OCI-LY7 (cell line): ENCODE measurements at regions not wholly inside any gene's neighbourhood (a gene's known extent, or its start where the extent isn't known, plus 50 kb on each side); places are given as distances from the start of the nearest gene placed in this dataset.

Source experiments
- BruUV-seq: library from RNA; stranded (reverse); fragments of 400-500 nt; replicated peaks from 2 replicates; lab custom pipeline; 2021; lab: Mats Ljungman, UMichigan
- CTCF ChIA-PET: fragments of 300-600 bp; sonication (Branson Sonifier 250); formaldehyde crosslinking; loops from one replicate; lab custom pipeline; 2022; ENCODE audit warnings: antibody characterized with exemption; ENCODE audit not compliant: unreplicated experiment; lab: Charles Lee
- POLR2A ChIA-PET: fragments of 300-600 bp; sonication (Branson Sonifier 250); formaldehyde crosslinking; loops from one replicate; lab custom pipeline; 2022; ENCODE audit warnings: antibody characterized with exemption; lab: Charles Lee
- DNase-seq: peaks from one replicate; pipeline ENCODE4 v3.0.0-alpha.2; 2015; ENCODE audit warnings: low spot score
- H2AFZ ChIP-seq: fragments of 200-600 bp; sonication (generic), shearing (Covaris generic); 2 replicates; pipeline ENCODE4 v1.6.1; 2014; ENCODE audit warnings: mild to moderate bottlenecking, antibody characterized with exemption, low read length, moderate library complexity
- H3K27ac ChIP-seq: fragments of 200-600 bp; sonication (generic); 2 replicates; pipeline ENCODE4 v1.5.1; 2014; ENCODE audit warnings: mixed run types, low read depth, mild to moderate bottlenecking, moderate library complexity, low read length, inconsistent platforms; ENCODE audit not compliant: poor library complexity, severe bottlenecking
- H3K36me3 ChIP-seq: fragments of 200-600 bp; sonication (generic); 2 replicates; pipeline ENCODE4 v1.6.1; 2014; ENCODE audit warnings: mild to moderate bottlenecking, antibody characterized with exemption, low read length, moderate library complexity, mixed read lengths; ENCODE audit not compliant: insufficient read depth
- H3K4me1 ChIP-seq: fragments of 200-600 bp; sonication (generic); 2 replicates; pipeline ENCODE4 v1.5.1; 2014; ENCODE audit warnings: mild to moderate bottlenecking, low read length; ENCODE audit not compliant: insufficient read depth, poor library complexity, severe bottlenecking
- H3K4me2 ChIP-seq: fragments of 200-600 bp; sonication (generic); 2 replicates; pipeline ENCODE4 v1.6.1; 2014; ENCODE audit warnings: mild to moderate bottlenecking, low read length
- H3K4me3 ChIP-seq: fragments of 200-600 bp; sonication (generic); 2 replicates; pipeline ENCODE4 v1.5.1; 2014; ENCODE audit warnings: mild to moderate bottlenecking, low read depth, low read length; ENCODE audit not compliant: poor library complexity, severe bottlenecking
- H3K79me2 ChIP-seq: fragments of 200-600 bp; sonication (generic); 2 replicates; pipeline ENCODE4 v1.6.1; 2016; ENCODE audit warnings: low read depth, mild to moderate bottlenecking, low read length, moderate library complexity, mixed read lengths; ENCODE audit not compliant: insufficient read depth
- H3K9me2 ChIP-seq: fragments of 200-600 bp; sonication (generic); 2 replicates; pipeline ENCODE4 v1.6.1; 2016; ENCODE audit warnings: mild to moderate bottlenecking, low read length, mixed read lengths; ENCODE audit not compliant: insufficient read depth
- H3K9me3 ChIP-seq: fragments of 200-600 bp; sonication (generic); 2 replicates; pipeline ENCODE4 v1.6.1; 2014; ENCODE audit warnings: mild to moderate bottlenecking, mixed run types, low read length, mixed read lengths
- H4K20me1 ChIP-seq: fragments of 200-600 bp; sonication (generic); 2 replicates; pipeline ENCODE4 v1.6.1; 2014; ENCODE audit warnings: mild to moderate bottlenecking, antibody characterized with exemption, low read length, moderate library complexity, mixed read lengths; ENCODE audit not compliant: insufficient read depth
- EZH2phosphoT487 ChIP-seq: fragments of 200-600 bp; sonication (generic); IDR thresholded peaks from 2 replicates; pipeline ENCODE4 v1.6.1; 2018; ENCODE audit warnings: low read depth, borderline replicate concordance, mild to moderate bottlenecking, mixed run types, antibody characterized with exemption, low read length, moderate library complexity, mixed read lengths
- intact Hi-C: fragments of 100-400 bp; cut with micrococcal nuclease; formaldehyde crosslinking; loops from one replicate; pipeline ENCODE4 v1.10.0; 2022; ENCODE audit not compliant: unreplicated experiment
- TF ChIP-seq, protein P1 (sequence below): fragments of 200-600 bp; sonication (generic); conservative IDR thresholded peaks from 2 replicates; pipeline ENCODE4 v1.5.1; 2014; ENCODE audit warnings: mild to moderate bottlenecking, antibody characterized with exemption, low read length, moderate library complexity, mixed read lengths

DNA sequence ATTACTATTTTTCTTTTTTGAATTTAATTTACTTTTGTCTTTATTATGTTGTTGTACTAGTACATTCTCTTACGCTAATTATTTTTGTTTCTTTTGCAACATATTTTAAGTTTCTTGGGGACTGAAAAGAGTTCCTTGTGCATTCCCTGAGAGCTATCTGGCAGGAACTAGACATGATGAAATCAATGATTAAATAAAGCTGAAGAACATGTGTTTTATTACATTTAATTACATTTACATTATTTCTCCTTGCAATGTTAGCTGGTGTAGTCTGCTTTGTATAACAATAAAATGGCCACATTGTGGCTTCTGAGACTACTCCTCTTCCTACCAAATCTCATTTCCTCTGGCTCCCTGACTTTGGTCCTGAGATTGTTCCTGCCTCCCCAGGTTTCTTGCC lies 244.9 kb downstream of the NDFIP2 start:
- no peaks in the 10 kb centered on the region for H3K9me3 ChIP-seq
- TF ChIP-seq, protein P1, sequence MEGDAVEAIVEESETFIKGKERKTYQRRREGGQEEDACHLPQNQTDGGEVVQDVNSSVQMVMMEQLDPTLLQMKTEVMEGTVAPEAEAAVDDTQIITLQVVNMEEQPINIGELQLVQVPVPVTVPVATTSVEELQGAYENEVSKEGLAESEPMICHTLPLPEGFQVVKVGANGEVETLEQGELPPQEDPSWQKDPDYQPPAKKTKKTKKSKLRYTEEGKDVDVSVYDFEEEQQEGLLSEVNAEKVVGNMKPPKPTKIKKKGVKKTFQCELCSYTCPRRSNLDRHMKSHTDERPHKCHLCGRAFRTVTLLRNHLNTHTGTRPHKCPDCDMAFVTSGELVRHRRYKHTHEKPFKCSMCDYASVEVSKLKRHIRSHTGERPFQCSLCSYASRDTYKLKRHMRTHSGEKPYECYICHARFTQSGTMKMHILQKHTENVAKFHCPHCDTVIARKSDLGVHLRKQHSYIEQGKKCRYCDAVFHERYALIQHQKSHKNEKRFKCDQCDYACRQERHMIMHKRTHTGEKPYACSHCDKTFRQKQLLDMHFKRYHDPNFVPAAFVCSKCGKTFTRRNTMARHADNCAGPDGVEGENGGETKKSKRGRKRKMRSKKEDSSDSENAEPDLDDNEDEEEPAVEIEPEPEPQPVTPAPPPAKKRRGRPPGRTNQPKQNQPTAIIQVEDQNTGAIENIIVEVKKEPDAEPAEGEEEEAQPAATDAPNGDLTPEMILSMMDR, result no peak
- no peak for TF ChIP-seq EZH2phosphoT487
- no peak overlapping the region for H3K27ac ChIP-seq
- no peaks in the 10 kb centered on the region for H3K9me2 ChIP-seq
- H3K4me2 ChIP-seq, result no peak overlapping the region
- H2AFZ ChIP-seq, result no peak overlapping the region
- no TSS peak for BruUV-seq
- ChIA-PET CTCF (no interaction called here), POLR2A (no interaction called here)
- H3K36me3 ChIP-seq, result no peaks in the 10 kb centered on the region
- intact Hi-C loops, result no loop called here
- H3K4me1 ChIP-seq, result no peaks in the 10 kb centered on the region
- no peak overlapping the region for H3K4me3 ChIP-seq
- H4K20me1 ChIP-seq, result no peaks in the 10 kb centered on the region
- DNase-seq, result no peak
- H3K79me2 ChIP-seq, result no peaks in the 10 kb centered on the region

DNA sequence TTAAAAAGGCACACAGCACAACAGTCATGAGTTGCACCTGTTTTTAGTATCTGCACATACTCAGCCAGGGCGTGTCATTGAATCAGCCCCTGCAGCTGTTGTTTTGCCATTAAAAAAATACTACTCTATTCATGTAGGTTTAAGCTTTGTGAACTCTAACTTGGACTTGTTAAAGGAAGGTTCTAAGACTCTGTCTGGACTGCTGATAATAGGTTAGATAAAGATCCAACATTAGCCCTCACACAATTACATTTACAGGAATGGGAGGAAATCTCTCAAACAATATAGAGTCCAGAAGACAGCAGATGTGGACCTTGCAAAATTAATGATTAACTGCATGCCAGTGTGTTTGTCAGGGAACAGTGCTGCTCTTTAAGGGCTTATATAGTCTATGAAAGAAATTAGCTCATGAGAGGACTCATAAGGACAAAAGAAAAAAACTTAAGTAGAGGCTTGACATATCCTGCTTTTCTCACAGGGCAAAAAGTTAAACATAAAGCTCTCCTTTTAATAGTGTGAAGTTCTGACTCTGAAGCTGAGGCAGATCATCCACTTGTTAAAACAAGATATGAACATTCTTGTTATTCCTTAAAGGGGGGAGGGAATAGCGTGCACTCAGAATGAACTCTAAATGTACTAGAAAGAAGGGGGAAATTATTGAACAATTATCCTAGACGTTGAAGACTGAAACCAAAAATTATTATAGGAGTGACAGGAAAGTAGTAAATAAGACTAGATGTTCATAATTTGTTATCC lies 243.6 kb downstream of the NDFIP2 start:
- no peak for DNase-seq
- Histone ChIP-seq H3K9me2 (no peaks in the 10 kb centered on the region), H3K9me3 (no peaks in the 10 kb centered on the region), H3K36me3 (no peaks in the 10 kb centered on the region), H3K79me2 (no peaks in the 10 kb centered on the region), H3K4me3 (no peak overlapping the region), H3K4me1 (no peaks in the 10 kb centered on the region), H3K4me2 (no peak overlapping the region), H2AFZ (no peak overlapping the region), H4K20me1 (no peaks in the 10 kb centered on the region), H3K27ac (no peak overlapping the region)
- no TSS peak for BruUV-seq
- intact Hi-C loops, result no loop called here
- TF ChIP-seq, protein P1, result no peak
- TF ChIP-seq EZH2phosphoT487, result no peak
- CTCF ChIA-PET, result no interaction called here
- POLR2A ChIA-PET, result interaction anchor here (1.2 kb wide), 1 partner anchor 58 kb away, joined by 3 read pairs; no protein-coding TSS in a partner anchor

DNA sequence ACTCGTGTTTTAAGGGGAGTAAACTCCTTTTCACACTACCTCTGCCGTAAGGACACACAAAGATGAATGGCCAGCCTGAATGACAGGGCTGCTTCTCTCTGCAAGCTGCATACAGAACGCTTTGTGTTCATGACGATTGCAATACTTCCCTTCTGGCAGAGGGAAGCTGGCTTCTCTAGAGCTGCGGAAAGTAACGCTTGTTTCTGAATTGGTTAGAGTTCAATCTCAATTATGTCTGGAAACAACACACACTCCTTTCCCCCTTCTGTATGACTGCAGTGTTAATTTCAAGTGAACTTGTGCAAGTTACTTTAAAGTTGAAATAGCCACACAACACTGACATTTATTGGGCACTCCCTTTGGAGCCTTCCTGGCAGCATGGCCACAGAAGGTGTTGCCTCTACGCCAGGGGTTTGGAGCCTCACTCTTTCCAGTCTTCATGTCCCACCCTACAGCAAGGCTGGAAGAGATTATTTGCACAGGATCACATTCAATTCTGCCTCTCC lies 242.6 kb downstream of the NDFIP2 start:
- CTCF ChIA-PET, result no interaction called here
- H3K4me2 ChIP-seq, result no peak overlapping the region

More for the DNA sequence above, 242.6 kb downstream of the NDFIP2 start:
- TF ChIP-seq, protein P1, result no peak
- no peak for TF ChIP-seq EZH2phosphoT487
- no peak for DNase-seq
- no peaks in the 10 kb centered on the region for H3K4me1 ChIP-seq
- H3K27ac ChIP-seq, result no peak overlapping the region
- no peaks in the 10 kb centered on the region for H4K20me1 ChIP-seq
- intact Hi-C loops, result no loop called here
- POLR2A ChIA-PET, result interaction anchor here (1.2 kb wide), 1 partner anchor 58 kb away, joined by 3 read pairs; no protein-coding TSS in a partner anchor
- BruUV-seq, result no TSS peak
- H3K36me3 ChIP-seq, result no peaks in the 10 kb centered on the region
- no peak overlapping the region for H2AFZ ChIP-seq
- no peaks in the 10 kb centered on the region for H3K79me2 ChIP-seq
- no peaks in the 10 kb centered on the region for H3K9me3 ChIP-seq
- no peaks in the 10 kb centered on the region for H3K9me2 ChIP-seq
- no peak overlapping the region for H3K4me3 ChIP-seq
